IMR-90 (cell line): ENCODE measurements at regions not wholly inside any gene's neighbourhood (a gene's known extent, or its start where the extent isn't known, plus 50 kb on each side); places are given as distances from the start of the nearest gene placed in this dataset.

Experiments
- ATAC-seq: fragments of 200-7000 bp; cut with Tn5 transposase; 2 replicates; pipeline ENCODE4 v1.9.1; 2020; ENCODE audit warnings: low read depth, mild to moderate bottlenecking, moderate library complexity
- BruUV-seq: library from RNA; stranded (reverse); fragments of 400-500 nt; replicated peaks from 2 replicates; lab custom pipeline; 2021; lab: Mats Ljungman, UMichigan
- CTCF ChIA-PET: fragments of 300-600 bp; formaldehyde crosslinking; extraction: SDS; loops from one replicate; lab custom pipeline; 2021; ENCODE audit warnings: antibody characterized with exemption; lab: Yijun Ruan, JAX
- POLR2A ChIA-PET: fragments of 300-600 bp; sonication (Branson Sonifier 250); formaldehyde crosslinking; loops from one replicate; lab custom pipeline; 2022; ENCODE audit warnings: antibody characterized with exemption; ENCODE audit not compliant: unreplicated experiment; lab: Charles Lee
- DNase-seq: peaks from one replicate; pipeline ENCODE4 v3.0.0; 2013
- H2AFZ ChIP-seq: replicated peaks from 2 replicates; pipeline ENCODE3; 2013; ENCODE audit warnings: low read length, mild to moderate bottlenecking; ENCODE audit not compliant: poor library complexity
- H2AK5ac ChIP-seq: 2 replicates; pipeline ENCODE4 v1.6.1; 2013; ENCODE audit warnings: low read depth, low read length, inconsistent platforms
- H2AK9ac ChIP-seq: replicated peaks from 2 replicates; pipeline ENCODE3; 2013; ENCODE audit warnings: mild to moderate bottlenecking, low read depth, low read length, moderate library complexity; ENCODE audit not compliant: poor library complexity
- H2BK120ac ChIP-seq: 2 replicates; pipeline ENCODE4 v1.6.1; 2013; ENCODE audit warnings: low read depth, low read length, inconsistent platforms
- H2BK15ac ChIP-seq: 3 replicates; pipeline ENCODE4 v1.6.1; 2013; ENCODE audit warnings: low read depth, low read length, inconsistent platforms
- H2BK20ac ChIP-seq: 2 replicates; pipeline ENCODE4 v1.6.1; 2013; ENCODE audit warnings: low read depth, mild to moderate bottlenecking, inconsistent platforms, low read length, moderate library complexity
- H2BK5ac ChIP-seq: 2 replicates; pipeline ENCODE4 v1.6.1; 2013; ENCODE audit warnings: mild to moderate bottlenecking, low read depth, low read length, inconsistent platforms; ENCODE audit not compliant: poor library complexity, severe bottlenecking
- H3K14ac ChIP-seq: replicated peaks from 2 replicates; pipeline ENCODE4 v1.6.1; 2013; ENCODE audit warnings: low read depth, low read length, inconsistent platforms
- H3K18ac ChIP-seq: 2 replicates; pipeline ENCODE4 v1.6.1; 2013; ENCODE audit warnings: low read depth, low read length, control low read depth
- H3K23ac ChIP-seq: 2 replicates; pipeline ENCODE4 v1.6.1; 2013; ENCODE audit warnings: low read depth, low read length, inconsistent platforms
- H3K27ac ChIP-seq: 2 replicates; pipeline ENCODE4 v1.5.1; 2013; ENCODE audit warnings: mild to moderate bottlenecking, control low read depth, low read length; ENCODE audit not compliant: insufficient read depth
- H3K27me3 ChIP-seq: 2 replicates; pipeline ENCODE4 v1.6.1; 2013; ENCODE audit warnings: low read length; ENCODE audit not compliant: control insufficient read depth, insufficient read depth
- H3K36me3 ChIP-seq: 2 replicates; pipeline ENCODE4 v1.6.1; 2013; ENCODE audit warnings: low read length, mixed read lengths; ENCODE audit not compliant: control insufficient read depth, insufficient read depth
- H3K4ac ChIP-seq: 2 replicates; pipeline ENCODE4 v1.6.1; 2013; ENCODE audit warnings: low read depth, low read length, inconsistent platforms
- H3K4me1 ChIP-seq: 2 replicates; pipeline ENCODE4 v1.6.1; 2013; ENCODE audit warnings: low read length, mixed read lengths; ENCODE audit not compliant: control insufficient read depth, insufficient read depth
- H3K4me2 ChIP-seq: 2 replicates; pipeline ENCODE4 v1.6.1; 2013; ENCODE audit warnings: low read depth, mild to moderate bottlenecking, control low read depth, low read length, moderate library complexity
- H3K4me3 ChIP-seq: 2 replicates; pipeline ENCODE4 v1.5.1; 2013; ENCODE audit warnings: low read depth, mild to moderate bottlenecking, control low read depth, low read length, moderate library complexity; ENCODE audit not compliant: insufficient read depth
- H3K56ac ChIP-seq: 2 replicates; pipeline ENCODE4 v1.6.1; 2013; ENCODE audit warnings: low read length, inconsistent platforms; ENCODE audit not compliant: insufficient read depth; ENCODE audit errors: extremely low read depth
- H3K79me1 ChIP-seq, 2 experiments: 2 replicates each; pipeline ENCODE4 v1.6.1; 2013; ENCODE audit warnings: low read length in 2 of 2, inconsistent platforms in 1 of 2, low read depth in 1 of 2
- H3K9ac ChIP-seq: 2 replicates; pipeline ENCODE4 v1.6.1; 2013; ENCODE audit warnings: low read depth, low read length, control low read depth
- H3K9me1 ChIP-seq: 2 replicates; pipeline ENCODE4 v1.6.1; 2013; ENCODE audit warnings: low read length, inconsistent platforms; ENCODE audit not compliant: insufficient read depth
- H3K9me3 ChIP-seq: 2 replicates; pipeline ENCODE4 v1.6.1; 2013; ENCODE audit warnings: low read length; ENCODE audit not compliant: control insufficient read depth, insufficient read depth
- H4K20me1 ChIP-seq: 2 replicates; pipeline ENCODE4 v1.6.1; 2013; ENCODE audit warnings: low read length, inconsistent platforms; ENCODE audit not compliant: insufficient read depth
- H4K5ac ChIP-seq: 2 replicates; pipeline ENCODE4 v1.6.1; 2013; ENCODE audit warnings: mild to moderate bottlenecking, low read depth, low read length, control low read depth
- H4K8ac ChIP-seq, 2 experiments: 2 replicates each; pipeline ENCODE4 v1.6.1; 2013; ENCODE audit warnings: low read depth in 2 of 2, low read length in 2 of 2, control low read depth in 1 of 2, inconsistent platforms in 1 of 2
- H4K91ac ChIP-seq: 2 replicates; pipeline ENCODE4 v1.6.1; 2013; ENCODE audit warnings: low read depth, low read length, inconsistent platforms; ENCODE audit not compliant: insufficient read depth
- MAFK ChIP-seq: IDR thresholded peaks from 2 replicates; pipeline ENCODE4 v1.6.1; 2012; ENCODE audit warnings: low read depth, low read length, improper control_type of control experiment
- RCOR1 ChIP-seq: IDR thresholded peaks from 2 replicates; pipeline ENCODE4 v1.6.1; 2012; ENCODE audit warnings: mild to moderate bottlenecking, low read length, improper control_type of control experiment; ENCODE audit not compliant: insufficient replicate concordance
- WGBS, 2 experiments: methylation state at CpG; one replicate each; pipeline versions ENCODE4 v1.1.5 to v1.1.7; 2013; ENCODE audit warnings: missing lambda C conversion rate in 2 of 2; ENCODE audit not compliant: insufficient read length in 1 of 2; ENCODE audit errors: extremely low coverage in 2 of 2; 5-methylcytosine and 5-hydroxymethylcytosine counted together
- dilution Hi-C: fragments of 300-500 bp; cut with HindIII; formaldehyde crosslinking; loops from one replicate; pipeline ENCODE4 v1.14.3; 2018; ENCODE audit warnings: low sequenced_read_pairs; ENCODE audit not compliant: unreplicated experiment
- in situ Hi-C: fragments of 300-500 bp; cut with MboI; formaldehyde crosslinking; loops from 3 replicates; pipeline ENCODE4 v1.14.3; 2019; ENCODE audit warnings: low sequenced_read_pairs, inconsistent platforms, mixed read lengths
- intact Hi-C: fragments of 100-400 bp; cut with micrococcal nuclease; formaldehyde crosslinking; loops from 2 replicates; pipeline ENCODE4 v1.10.0; 2022
- TF ChIP-seq, protein P1 (sequence below): fragments of 150-350 bp; IDR thresholded peaks from 2 replicates; pipeline ENCODE4 v1.6.1; 2017; ENCODE audit warnings: mild to moderate bottlenecking, antibody characterized with exemption, low read length, low read depth

DNA sequence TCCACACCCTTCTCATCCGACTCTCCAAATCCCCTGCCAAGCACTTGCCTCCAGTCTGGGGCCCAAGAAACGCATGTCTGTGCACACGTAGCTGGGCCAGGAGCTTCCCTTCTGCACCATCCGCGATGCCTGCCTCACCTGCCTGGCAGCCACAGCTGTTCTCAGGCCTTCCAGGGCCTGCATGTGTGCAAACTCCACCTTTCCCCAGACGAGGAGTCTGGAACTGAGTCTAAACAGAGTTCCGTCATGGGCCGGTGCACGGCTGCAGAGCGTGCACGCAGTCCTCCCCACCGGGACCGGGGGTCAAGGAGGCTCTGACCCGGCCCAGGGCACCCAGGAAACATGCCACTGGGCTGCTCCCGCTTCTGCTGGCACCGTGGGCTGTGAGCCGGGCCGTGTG is 66.8 kb upstream of the SALL3 start:
- TF ChIP-seq MAFK (no peak), RCOR1 (no peak)
- TF ChIP-seq, protein P1, sequence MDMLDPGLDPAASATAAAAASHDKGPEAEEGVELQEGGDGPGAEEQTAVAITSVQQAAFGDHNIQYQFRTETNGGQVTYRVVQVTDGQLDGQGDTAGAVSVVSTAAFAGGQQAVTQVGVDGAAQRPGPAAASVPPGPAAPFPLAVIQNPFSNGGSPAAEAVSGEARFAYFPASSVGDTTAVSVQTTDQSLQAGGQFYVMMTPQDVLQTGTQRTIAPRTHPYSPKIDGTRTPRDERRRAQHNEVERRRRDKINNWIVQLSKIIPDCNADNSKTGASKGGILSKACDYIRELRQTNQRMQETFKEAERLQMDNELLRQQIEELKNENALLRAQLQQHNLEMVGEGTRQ, result no peak
- Histone ChIP-seq H3K9me1 (no peaks in the 10 kb centered on the region), H4K8ac (no peak overlapping the region), H3K9me3 (peaks cover 34% of the 10 kb centered on the region), H3K4me2 (no peak overlapping the region), H2AK9ac (no peak overlapping the region), H2BK15ac (no peak overlapping the region), H2AFZ (no peak overlapping the region), H3K27me3 (no peaks in the 10 kb centered on the region), H2AK5ac (no peak overlapping the region), H4K5ac (no peak overlapping the region), H3K27ac (no peak overlapping the region), H3K56ac (no peak overlapping the region), H4K91ac (no peak overlapping the region), H3K36me3 (no peaks in the 10 kb centered on the region), H3K4ac (no peak overlapping the region), H2BK20ac (no peak overlapping the region), H3K18ac (no peak overlapping the region), H2BK120ac (no peak overlapping the region), H3K4me1 (no peaks in the 10 kb centered on the region), H3K4me3 (no peak overlapping the region), H3K14ac (no peak overlapping the region), H2BK5ac (no peak overlapping the region), H3K23ac (no peak overlapping the region), H3K9ac (no peak overlapping the region), H4K20me1 (no peaks in the 10 kb centered on the region), H3K79me1 (no peaks in the 10 kb centered on the region)
- POLR2A ChIA-PET, result no interaction called here
- WGBS, 2 experiments, result 81% methylated on average over 12 of the region's 18 CpGs; no CpG with 5 or more reads in 1 of the 2 experiments
- no peak for DNase-seq
- no TSS peak for BruUV-seq
- in situ Hi-C loops (no loop called here), dilution Hi-C loops (no loop called here), intact Hi-C loops (no loop called here)
- no peak for ATAC-seq
- CTCF ChIA-PET, result no interaction called here
